ENCODE measurements at regions not wholly inside any gene's neighbourhood (a gene's known extent, or its start where the extent isn't known, plus 50 kb on each side); places are given as distances from the start of the nearest gene placed in this dataset.
A peak's percentile ranks its signal among the peaks of the same experiment; 100 is the strongest.

DNA sequence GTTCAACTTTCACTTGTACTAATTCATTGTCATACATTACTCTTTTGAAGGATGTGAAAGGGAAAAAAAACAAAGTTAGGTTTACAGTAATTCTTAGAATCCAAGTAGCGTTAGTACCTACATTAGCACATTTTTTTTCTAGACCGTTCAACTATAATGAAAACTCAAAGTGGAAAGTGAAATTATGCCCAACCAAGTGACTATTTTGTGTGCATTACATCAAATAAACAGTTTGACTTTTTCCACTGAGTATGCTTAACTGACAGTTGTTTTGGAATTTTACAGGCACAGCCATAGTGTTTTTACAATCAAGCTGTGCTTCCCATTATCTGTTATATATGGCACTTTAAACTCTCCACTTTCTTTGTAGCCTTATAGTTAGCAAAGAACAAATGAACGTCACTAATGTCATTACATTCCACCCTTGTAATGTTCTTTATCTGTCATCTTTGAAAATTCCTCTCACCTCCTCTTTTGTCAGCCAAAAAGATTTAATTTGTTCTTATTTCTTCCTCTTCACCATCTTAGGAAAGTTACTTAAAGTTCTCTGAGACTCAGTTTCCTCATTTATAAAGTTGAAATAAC lies 142.3 kb upstream of the SOX2 start:
- H3K4me3 ChIP-seq: no peak overlapping the region
- no peak for DNase-seq (ENCODE audit: low spot score in 2 of 2)
- H3K36me3 ChIP-seq: no peaks in the 10 kb centered on the region
- H3K4me1 ChIP-seq: no peaks in the 10 kb centered on the region
- no peaks in the 10 kb centered on the region for H3K9me3 ChIP-seq
- no peaks in the 10 kb centered on the region for H3K27me3 ChIP-seq
- 77 to 79% methylated on average over 3 of the region's 3 CpGs for WGBS, 2 donors
- TF ChIP-seq, protein P1, sequence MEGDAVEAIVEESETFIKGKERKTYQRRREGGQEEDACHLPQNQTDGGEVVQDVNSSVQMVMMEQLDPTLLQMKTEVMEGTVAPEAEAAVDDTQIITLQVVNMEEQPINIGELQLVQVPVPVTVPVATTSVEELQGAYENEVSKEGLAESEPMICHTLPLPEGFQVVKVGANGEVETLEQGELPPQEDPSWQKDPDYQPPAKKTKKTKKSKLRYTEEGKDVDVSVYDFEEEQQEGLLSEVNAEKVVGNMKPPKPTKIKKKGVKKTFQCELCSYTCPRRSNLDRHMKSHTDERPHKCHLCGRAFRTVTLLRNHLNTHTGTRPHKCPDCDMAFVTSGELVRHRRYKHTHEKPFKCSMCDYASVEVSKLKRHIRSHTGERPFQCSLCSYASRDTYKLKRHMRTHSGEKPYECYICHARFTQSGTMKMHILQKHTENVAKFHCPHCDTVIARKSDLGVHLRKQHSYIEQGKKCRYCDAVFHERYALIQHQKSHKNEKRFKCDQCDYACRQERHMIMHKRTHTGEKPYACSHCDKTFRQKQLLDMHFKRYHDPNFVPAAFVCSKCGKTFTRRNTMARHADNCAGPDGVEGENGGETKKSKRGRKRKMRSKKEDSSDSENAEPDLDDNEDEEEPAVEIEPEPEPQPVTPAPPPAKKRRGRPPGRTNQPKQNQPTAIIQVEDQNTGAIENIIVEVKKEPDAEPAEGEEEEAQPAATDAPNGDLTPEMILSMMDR (IDR thresholded peaks at IDR 0.05): no peak
- TF ChIP-seq EP300 (IDR thresholded peaks at IDR 0.05): no peak
- no peak for TF ChIP-seq POLR2A (IDR thresholded peaks at IDR 0.05)
- H3K27ac ChIP-seq: no peak overlapping the region

- H3K4me1 ChIP-seq: no peaks in the 10 kb centered on the region
- H3K27me3 ChIP-seq: no peaks in the 10 kb centered on the region
- TF ChIP-seq POLR2A (IDR thresholded peaks at IDR 0.05): no peak
- TF ChIP-seq, protein P1 (IDR thresholded peaks at IDR 0.05): no peak
- no peak for TF ChIP-seq EP300 (IDR thresholded peaks at IDR 0.05)
- no peak for DNase-seq (ENCODE audit: low spot score in 2 of 2)
- H3K9me3 ChIP-seq: no peaks in the 10 kb centered on the region
- no peaks in the 10 kb centered on the region for H3K36me3 ChIP-seq
- 73 to 79% methylated on average over 3 of the region's 3 CpGs for WGBS, 2 donors
- H3K4me3 ChIP-seq: no peak overlapping the region
- H3K27ac ChIP-seq: no peak overlapping the region
These were observed 143.0 kb upstream of the SOX2 start for GRCh38 chr3:181568693-181569092.

DNA sequence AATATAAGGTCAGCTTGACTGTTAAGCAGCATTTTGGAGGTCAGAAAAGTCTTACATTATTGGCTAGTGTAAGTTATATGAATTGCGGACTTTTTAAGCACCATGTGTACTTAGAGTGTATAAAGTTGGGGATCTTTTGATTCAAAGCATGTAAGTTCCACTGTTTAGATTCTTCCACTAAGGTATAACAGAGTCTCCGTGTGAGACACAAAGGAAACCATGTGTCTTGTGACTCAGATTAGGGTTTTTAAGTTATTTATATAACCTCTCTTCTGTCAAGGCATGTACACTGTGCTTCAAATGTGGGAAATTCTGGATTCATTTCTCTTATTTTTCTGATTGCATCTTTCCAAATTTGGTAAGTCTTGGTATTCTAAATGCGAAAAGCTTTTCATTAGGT lies 143.5 kb upstream of the SOX2 start:
- Histone ChIP-seq H3K27me3 (no peaks in the 10 kb centered on the region), H3K36me3 (no peaks in the 10 kb centered on the region), H3K4me3 (no peak overlapping the region), H3K9me3 (no peaks in the 10 kb centered on the region), H3K27ac (peak overlapping the region in 1 of 4 donors; percentile 41), H3K4me1 (no peaks in the 10 kb centered on the region)
- DNase-seq (ENCODE audit: low spot score in 2 of 2): no peak
- TF ChIP-seq, protein P1 (IDR thresholded peaks at IDR 0.05): no peak
- TF ChIP-seq EP300 (IDR thresholded peaks at IDR 0.05) (no peak), POLR2A (IDR thresholded peaks at IDR 0.05) (no peak)
- 71 to 83% methylated on average over 3 of the region's 3 CpGs for whole genome bisulfite sequencing, 2 donors

GRCh38 chr3:181567311-181568075 lies 144.2 kb upstream of the SOX2 start:
- WGBS, 2 donors: 45 to 50% methylated on average over 6 of the region's 6 CpGs
- no peak for DNase-seq (ENCODE audit: low spot score in 2 of 2)
- TF ChIP-seq, protein P1 (IDR thresholded peaks at IDR 0.05): no peak
- TF ChIP-seq POLR2A (IDR thresholded peaks at IDR 0.05): no peak
- no peak for TF ChIP-seq EP300 (IDR thresholded peaks at IDR 0.05)

DNA sequence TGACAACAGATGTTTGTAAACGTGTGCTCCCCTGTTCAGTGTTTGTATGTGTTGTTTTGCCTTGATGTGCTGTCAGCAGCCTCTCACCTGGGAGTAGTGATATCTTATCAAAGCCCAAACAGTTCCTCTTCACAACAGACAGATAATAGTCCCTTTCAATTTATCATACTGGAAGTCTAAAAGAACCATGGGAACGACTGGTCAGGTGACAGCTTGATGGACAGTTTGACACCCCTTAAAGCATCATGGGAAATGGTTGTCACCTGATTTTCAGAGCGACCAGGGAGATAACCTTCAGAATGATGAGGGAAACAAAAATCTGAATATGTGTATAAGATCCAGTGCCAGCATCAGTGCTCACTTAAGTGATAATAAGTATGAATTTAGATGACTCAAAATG lies 146.3 kb upstream of the SOX2 start:
- TF ChIP-seq, protein P1 (IDR thresholded peaks at IDR 0.05): no peak
- TF ChIP-seq POLR2A (IDR thresholded peaks at IDR 0.05) (no peak), EP300 (IDR thresholded peaks at IDR 0.05) (no peak)
- DNase-seq (ENCODE audit: low spot score in 2 of 2): no peak
- H3K27ac ChIP-seq: no peak overlapping the region
- WGBS, 2 donors: 39 to 51% methylated on average over 3 of the region's 3 CpGs
- H3K4me1 ChIP-seq: no peaks in the 10 kb centered on the region
- H3K36me3 ChIP-seq: no peaks in the 10 kb centered on the region
- no peaks in the 10 kb centered on the region for H3K9me3 ChIP-seq
- no peak overlapping the region for H3K4me3 ChIP-seq
- H3K27me3 ChIP-seq: no peaks in the 10 kb centered on the region

More at GRCh38 chr3:181567311-181568075, 144.2 kb upstream of the SOX2 start:
- Histone ChIP-seq H3K27me3 (no peaks in the 10 kb centered on the region), H3K4me1 (no peaks in the 10 kb centered on the region), H3K9me3 (no peaks in the 10 kb centered on the region), H3K36me3 (no peaks in the 10 kb centered on the region), H3K27ac (peak overlapping the region in 3 of 4 donors; percentile 2 to 41 (median 12)), H3K4me3 (peak overlapping the region in 1 of 4 donors; percentile 8)

Measured in tibial nerve (tissue), 4 donors.